HepG2 (cell line): ENCODE measurements at regions not wholly inside any gene's neighbourhood (a gene's known extent, or its start where the extent isn't known, plus 50 kb on each side); places are given as distances from the start of the nearest gene placed in this dataset.

ENCODE experiments used
- MAFF ChIP-seq: IDR thresholded peaks from 2 replicates; pipeline ENCODE4 v1.6.1; 2011; ENCODE audit warnings: low read depth, low read length, improper control_type of control experiment
- RXRA ChIP-seq: sonication (generic); formaldehyde crosslinking; IDR thresholded peaks from 2 replicates; pipeline ENCODE4 v1.5.1; 2020; ENCODE audit warnings: missing genetic modification reagents

- TF ChIP-seq RXRA (no peak), MAFF (no peak)
Measured at GRCh38 chr3:118629821-118630220, 404.8 kb downstream of the IGSF11 start.
